A673 (cell line): ENCODE measurements at regions not wholly inside any gene's neighbourhood (a gene's known extent, or its start where the extent isn't known, plus 50 kb on each side); places are given as distances from the start of the nearest gene placed in this dataset.

Experiments used
- BruUV-seq: library from RNA; stranded (reverse); fragments of 400-500 nt; replicated peaks from 2 replicates; lab custom pipeline; 2021; lab: Mats Ljungman, UMichigan
- CTCF ChIA-PET: fragments of 300-600 bp; sonication (Branson Sonifier 250); formaldehyde crosslinking; loops from one replicate; lab custom pipeline; 2022; ENCODE audit warnings: antibody characterized with exemption; lab: Charles Lee
- POLR2A ChIA-PET: fragments of 300-600 bp; sonication (Branson Sonifier 250); formaldehyde crosslinking; loops from one replicate; lab custom pipeline; 2022; ENCODE audit warnings: antibody characterized with exemption; ENCODE audit not compliant: low non-redundant PET; lab: Charles Lee
- DNase-seq: peaks from one replicate; pipeline ENCODE4 v3.0.0-alpha.2; 2015; ENCODE audit warnings: low spot score
- H3K27ac ChIP-seq: fragments of 200-600 bp; sonication (generic); 2 replicates; pipeline ENCODE4 v1.5.1; 2016; ENCODE audit warnings: mixed run types, low read depth, mild to moderate bottlenecking, mixed read lengths, antibody characterized with exemption, low read length; ENCODE audit not compliant: poor library complexity, severe bottlenecking
- H3K27me3 ChIP-seq: fragments of 200-600 bp; sonication (generic); replicated peaks from 2 replicates; pipeline ENCODE4 v1.6.1; 2017; ENCODE audit warnings: mixed run types, low read depth, mild to moderate bottlenecking, mixed read lengths, antibody characterized with exemption, low read length; ENCODE audit not compliant: insufficient read depth, poor library complexity
- H3K36me3 ChIP-seq: fragments of 200-600 bp; sonication (generic); 2 replicates; pipeline ENCODE4 v1.6.1; 2016; ENCODE audit warnings: mixed run types, mild to moderate bottlenecking, mixed read lengths, antibody characterized with exemption, low read length; ENCODE audit not compliant: insufficient read depth, poor library complexity, severe bottlenecking
- H3K4me1 ChIP-seq: fragments of 200-600 bp; sonication (generic); 2 replicates; pipeline ENCODE4 v1.6.1; 2017; ENCODE audit warnings: mixed run types, mild to moderate bottlenecking, mixed read lengths, antibody characterized with exemption, low read length; ENCODE audit not compliant: insufficient read depth, poor library complexity, severe bottlenecking
- H3K4me3 ChIP-seq: fragments of 200-600 bp; sonication (generic); 2 replicates; pipeline ENCODE4 v1.5.1; 2016; ENCODE audit warnings: low read depth, mixed run types, mild to moderate bottlenecking, mixed read lengths, low read length; ENCODE audit not compliant: poor library complexity, severe bottlenecking
- H3K9me3 ChIP-seq: fragments of 200-600 bp; sonication (generic); 2 replicates; pipeline ENCODE4 v1.6.1; 2016; ENCODE audit warnings: mixed run types, low read depth, mild to moderate bottlenecking, mixed read lengths, antibody characterized with exemption, low read length; ENCODE audit not compliant: poor library complexity, severe bottlenecking
- CTCF ChIP-seq: fragments of 300-800, 200-600 bp; sonication (generic); conservative IDR thresholded peaks from 2 replicates; pipeline ENCODE4 v1.5.1; 2017; ENCODE audit warnings: low read depth, mild to moderate bottlenecking, antibody characterized with exemption, low read length, moderate library complexity, mixed read lengths
- EZH2 ChIP-seq: fragments of 200-600 bp; sonication (generic); IDR thresholded peaks from 2 replicates; pipeline ENCODE4 v1.6.1; 2017; ENCODE audit warnings: borderline replicate concordance, low read depth, mild to moderate bottlenecking, mixed read lengths, antibody characterized with exemption, low read length; ENCODE audit not compliant: poor library complexity, severe bottlenecking
- intact Hi-C: fragments of 100-400 bp; cut with micrococcal nuclease; formaldehyde crosslinking; loops from one replicate; pipeline ENCODE4 v1.10.0; 2022; ENCODE audit not compliant: unreplicated experiment

GRCh38 chr3:107921038-107921437 is 169.8 kb downstream of the CD47 start:
- BruUV-seq = no TSS peak
- H3K27ac ChIP-seq = no peak overlapping the region
- intact Hi-C loops = no loop called here

GRCh38 chr3:107920538-107920937 is 170.3 kb downstream of the CD47 start:
- intact Hi-C loops = no loop called here
- CTCF ChIA-PET = no interaction called here
- Histone ChIP-seq H3K9me3 (no peaks in the 10 kb centered on the region), H3K4me1 (no peaks in the 10 kb centered on the region), H3K36me3 (no peaks in the 10 kb centered on the region), H3K4me3 (no peak overlapping the region), H3K27me3 (peaks cover 44% of the 10 kb centered on the region), H3K27ac (no peak overlapping the region)
- no peak for DNase-seq
- no TSS peak for BruUV-seq
- TF ChIP-seq EZH2 (no peak), CTCF (no peak)
- POLR2A ChIA-PET = no interaction called here

More at GRCh38 chr3:107921038-107921437, 169.8 kb downstream of the CD47 start:
- no peak overlapping the region for H3K4me3 ChIP-seq
- H3K27me3 ChIP-seq = peaks cover 40% of the 10 kb centered on the region
- no peaks in the 10 kb centered on the region for H3K9me3 ChIP-seq
- no peak for TF ChIP-seq EZH2
- TF ChIP-seq CTCF = no peak
- H3K36me3 ChIP-seq = no peaks in the 10 kb centered on the region
- ChIA-PET POLR2A (no interaction called here), CTCF (no interaction called here)
- no peak for DNase-seq
- no peaks in the 10 kb centered on the region for H3K4me1 ChIP-seq

- DNase-seq = no peak
- H3K9me3 ChIP-seq = no peaks in the 10 kb centered on the region
- TF ChIP-seq CTCF = no peak
- TF ChIP-seq EZH2 = no peak
- H3K36me3 ChIP-seq = no peaks in the 10 kb centered on the region
- intact Hi-C loops = no loop called here
- peaks cover 49% of the 10 kb centered on the region for H3K27me3 ChIP-seq
- ChIA-PET POLR2A (no interaction called here), CTCF (no interaction called here)
- H3K4me1 ChIP-seq = no peaks in the 10 kb centered on the region
- no TSS peak for BruUV-seq
- no peak overlapping the region for H3K4me3 ChIP-seq
- no peak overlapping the region for H3K27ac ChIP-seq
Observed at GRCh38 chr3:107919239-107919638, 171.6 kb downstream of the CD47 start.
